Thymus (tissue), 11 donors: ENCODE measurements at regions not wholly inside any gene's neighbourhood (a gene's known extent, or its start where the extent isn't known, plus 50 kb on each side); places are given as distances from the start of the nearest gene placed in this dataset.

Experiments used
- DNase-seq, 9 donors: peaks; one replicate each; pipeline ENCODE4 v3.0.0-alpha.2; 2013; ENCODE audit warnings: low spot score in 9 of 9, low read depth in 6 of 9, missing footprints in 1 of 9
- H3K27ac ChIP-seq, 2 donors: one replicate each; pipeline ENCODE4 v1.5.1; 2013; ENCODE audit warnings: control low read depth in 1 of 2, low read depth in 1 of 2, low read length in 1 of 2, mild to moderate bottlenecking in 1 of 2, moderate library complexity in 1 of 2
- H3K27me3 ChIP-seq, 2 donors: one replicate each; pipeline ENCODE4 v1.5.1; 2013; ENCODE audit warnings: low read length in 1 of 2; ENCODE audit not compliant: control insufficient read depth in 2 of 2, insufficient read depth in 1 of 2
- H3K36me3 ChIP-seq, 2 donors: one replicate each; pipeline ENCODE4 v1.5.1; 2013; ENCODE audit warnings: low read length in 1 of 2, mild to moderate bottlenecking in 1 of 2, moderate library complexity in 1 of 2; ENCODE audit not compliant: control insufficient read depth in 2 of 2, insufficient read depth in 2 of 2
- H3K4me1 ChIP-seq, 2 donors: one replicate each; pipeline ENCODE4 v1.5.1; 2013; ENCODE audit warnings: low read length in 2 of 2; ENCODE audit not compliant: control insufficient read depth in 2 of 2, insufficient read depth in 2 of 2
- H3K4me3 ChIP-seq, 2 donors: one replicate each; pipeline ENCODE4 v1.5.1; 2013; ENCODE audit warnings: low read length in 2 of 2, control low read depth in 1 of 2, mild to moderate bottlenecking in 1 of 2
- H3K9me3 ChIP-seq, 2 donors: one replicate each; pipeline ENCODE4 v1.5.1; 2013; ENCODE audit warnings: low read length in 1 of 2, mild to moderate bottlenecking in 1 of 2; ENCODE audit not compliant: control insufficient read depth in 2 of 2, insufficient read depth in 1 of 2
- WGBS: extraction: QIAGEN DNeasy Blood & Tissue Kit; methylation state at CpG from one replicate; pipeline ENCODE4 v1.1.7; 2013; 5-methylcytosine and 5-hydroxymethylcytosine counted together
- donor health status: healthy.

- no peak overlapping the region for H3K4me3 ChIP-seq
- H3K27me3 ChIP-seq = peaks cover 0 to 46% of the 10 kb centered on the region in 2 donors
- no peaks in the 10 kb centered on the region for H3K36me3 ChIP-seq
- WGBS = 97% methylated on average over 11 of the region's 11 CpGs
- no peak for DNase-seq
- no peak overlapping the region for H3K27ac ChIP-seq
- no peaks in the 10 kb centered on the region for H3K9me3 ChIP-seq
- peaks cover 3 to 12% of the 10 kb centered on the region in 2 donors for H3K4me1 ChIP-seq
These were observed 98.4 kb upstream of the MBOAT2 start for GRCh38 chr2:9101763-9102425.

GRCh38 chr2:9100080-9100876 is 96.8 kb upstream of the MBOAT2 start:
- Histone ChIP-seq H3K36me3 (no peaks in the 10 kb centered on the region), H3K27me3 (peaks cover 5 to 62% of the 10 kb centered on the region in 2 donors), H3K4me3 (no peak overlapping the region), H3K9me3 (peaks cover 0 to 3% of the 10 kb centered on the region in 2 donors), H3K27ac (no peak overlapping the region), H3K4me1 (peaks cover 3 to 18% of the 10 kb centered on the region in 2 donors)
- 96% methylated on average over 10 of the region's 10 CpGs for WGBS
- no peak for DNase-seq

DNA sequence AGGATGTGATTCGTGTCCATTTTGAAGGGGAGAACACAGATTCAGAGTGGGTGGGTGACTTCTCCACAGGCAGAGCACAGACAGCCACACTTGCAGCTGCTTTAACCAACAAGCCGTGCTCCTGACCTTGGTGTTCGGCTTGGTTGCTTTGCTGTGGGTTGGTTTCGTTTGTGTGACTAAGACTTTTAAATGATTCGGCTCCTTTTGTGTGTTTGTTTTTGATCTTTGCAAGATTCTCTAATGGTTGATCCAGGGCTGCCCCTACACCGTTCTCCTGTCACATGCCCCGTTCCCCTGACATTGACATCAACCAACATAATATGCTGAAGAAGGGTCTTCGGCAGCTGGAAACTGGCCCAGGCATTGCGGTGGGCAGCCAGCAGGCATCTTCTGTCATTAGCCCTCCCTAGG is 95.9 kb upstream of the MBOAT2 start:
- H3K36me3 ChIP-seq = no peaks in the 10 kb centered on the region
- H3K27me3 ChIP-seq = peaks cover 7 to 66% of the 10 kb centered on the region in 2 donors
- H3K4me3 ChIP-seq = no peak overlapping the region
- 27% methylated on average over 9 of the region's 9 CpGs for WGBS
- peaks cover 0 to 3% of the 10 kb centered on the region in 2 donors for H3K9me3 ChIP-seq
- peak in 7 of 9 donors; percentile 22 to 78 (median 32) for DNase-seq
- no peak overlapping the region for H3K27ac ChIP-seq
- H3K4me1 ChIP-seq = peaks cover 3 to 18% of the 10 kb centered on the region in 2 donors

GRCh38 chr2:9097892-9098291 is 94.4 kb upstream of the MBOAT2 start:
- peaks cover 3 to 18% of the 10 kb centered on the region in 2 donors for H3K4me1 ChIP-seq
- 96% methylated on average over 7 of the region's 7 CpGs for WGBS
- H3K9me3 ChIP-seq = peaks cover 0 to 3% of the 10 kb centered on the region in 2 donors
- no peaks in the 10 kb centered on the region for H3K36me3 ChIP-seq
- no peak for DNase-seq
- H3K27ac ChIP-seq = no peak overlapping the region
- H3K27me3 ChIP-seq = peaks cover 7 to 70% of the 10 kb centered on the region in 2 donors
- H3K4me3 ChIP-seq = no peak overlapping the region

- WGBS = 92% methylated on average over 8 of the region's 8 CpGs
- Histone ChIP-seq H3K4me3 (no peak overlapping the region), H3K27ac (no peak overlapping the region), H3K27me3 (peaks cover 7 to 69% of the 10 kb centered on the region in 2 donors), H3K9me3 (peaks cover 0 to 3% of the 10 kb centered on the region in 2 donors), H3K4me1 (peaks cover 3 to 18% of the 10 kb centered on the region in 2 donors), H3K36me3 (no peaks in the 10 kb centered on the region)
- no peak for DNase-seq
These were observed 93.8 kb upstream of the MBOAT2 start for GRCh38 chr2:9097239-9097638.

GRCh38 chr2:9096761-9097160 is 93.3 kb upstream of the MBOAT2 start:
- Histone ChIP-seq H3K27ac (no peak overlapping the region), H3K4me1 (peaks cover 3 to 18% of the 10 kb centered on the region in 2 donors)

DNA sequence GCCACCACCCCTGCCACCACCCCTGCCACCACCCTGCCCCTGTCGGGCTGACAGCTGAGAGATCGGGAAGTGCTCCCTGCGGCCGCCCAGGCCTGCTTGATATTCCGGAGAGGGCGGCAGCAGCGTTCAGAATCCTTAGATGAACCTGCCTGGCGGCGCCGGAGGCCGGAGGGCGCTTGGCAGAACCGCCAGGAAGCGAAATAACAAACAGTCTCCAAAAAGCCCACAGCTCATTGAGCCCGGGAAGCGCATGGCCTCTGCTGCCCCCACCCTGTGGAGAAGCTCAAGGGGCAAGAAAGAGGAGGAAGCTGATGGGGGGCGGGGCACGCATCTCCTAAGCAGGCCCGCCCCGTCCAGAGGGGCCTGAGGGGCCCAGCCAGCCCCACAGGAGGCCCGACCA is 92.2 kb upstream of the MBOAT2 start:
- 8% methylated on average over 21 of the region's 21 CpGs for WGBS
- Histone ChIP-seq H3K27ac (peak overlapping the region in 1 of 2 donors; percentile 4), H3K9me3 (peaks cover 0 to 3% of the 10 kb centered on the region in 2 donors), H3K4me1 (peaks cover 3 to 18% of the 10 kb centered on the region in 2 donors), H3K36me3 (no peaks in the 10 kb centered on the region), H3K4me3 (no peak overlapping the region), H3K27me3 (peaks cover 7 to 59% of the 10 kb centered on the region in 2 donors)
- DNase-seq = peak in 4 of 9 donors; percentile 30 to 52 (median 37)

More at GRCh38 chr2:9096761-9097160, 93.3 kb upstream of the MBOAT2 start:
- peaks cover 7 to 66% of the 10 kb centered on the region in 2 donors for H3K27me3 ChIP-seq
- H3K36me3 ChIP-seq = no peaks in the 10 kb centered on the region
- peaks cover 0 to 3% of the 10 kb centered on the region in 2 donors for H3K9me3 ChIP-seq
- no peak overlapping the region for H3K4me3 ChIP-seq
- WGBS = 98% methylated on average over 13 of the region's 13 CpGs
- no peak for DNase-seq

DNA sequence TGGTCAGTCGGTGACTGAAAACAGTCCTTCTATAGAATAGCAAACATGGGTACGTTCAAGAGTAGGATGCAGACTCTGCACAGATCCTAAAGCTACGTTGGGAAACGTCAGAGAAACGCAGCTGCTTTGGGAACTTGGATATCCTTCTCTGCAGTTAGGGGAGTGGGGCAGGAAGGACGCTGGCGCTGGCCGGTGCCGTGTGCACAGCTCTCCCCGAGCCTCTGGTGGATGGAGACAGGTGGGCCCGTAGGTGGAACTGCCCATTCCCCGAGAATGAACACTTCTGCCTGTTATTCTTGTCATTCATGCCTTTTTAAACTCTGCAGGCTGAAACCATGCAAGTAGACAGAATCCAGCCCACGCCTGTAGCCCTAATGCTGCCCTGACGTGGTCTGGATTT is 91.7 kb upstream of the MBOAT2 start:
- Histone ChIP-seq H3K4me1 (peaks cover 3 to 18% of the 10 kb centered on the region in 2 donors), H3K27me3 (peaks cover 7 to 55% of the 10 kb centered on the region in 2 donors), H3K9me3 (peaks cover 0 to 3% of the 10 kb centered on the region in 2 donors), H3K36me3 (no peaks in the 10 kb centered on the region), H3K4me3 (no peak overlapping the region), H3K27ac (no peak overlapping the region)
- WGBS = 90% methylated on average over 14 of the region's 14 CpGs
- DNase-seq = no peak

GRCh38 chr2:9094117-9094516 is 90.6 kb upstream of the MBOAT2 start:
- DNase-seq = no peak
- 93% methylated on average over 14 of the region's 14 CpGs for WGBS
- H3K4me1 ChIP-seq = peaks cover 3 to 13% of the 10 kb centered on the region in 2 donors
- peaks cover 0 to 3% of the 10 kb centered on the region in 2 donors for H3K9me3 ChIP-seq
- H3K27me3 ChIP-seq = peaks cover 7 to 50% of the 10 kb centered on the region in 2 donors
- H3K4me3 ChIP-seq = no peak overlapping the region
- H3K27ac ChIP-seq = no peak overlapping the region
- H3K36me3 ChIP-seq = no peaks in the 10 kb centered on the region
